ENCODE measurements at regions not wholly inside any gene's neighbourhood (a gene's known extent, or its start where the extent isn't known, plus 50 kb on each side); places are given as distances from the start of the nearest gene placed in this dataset.

DNA sequence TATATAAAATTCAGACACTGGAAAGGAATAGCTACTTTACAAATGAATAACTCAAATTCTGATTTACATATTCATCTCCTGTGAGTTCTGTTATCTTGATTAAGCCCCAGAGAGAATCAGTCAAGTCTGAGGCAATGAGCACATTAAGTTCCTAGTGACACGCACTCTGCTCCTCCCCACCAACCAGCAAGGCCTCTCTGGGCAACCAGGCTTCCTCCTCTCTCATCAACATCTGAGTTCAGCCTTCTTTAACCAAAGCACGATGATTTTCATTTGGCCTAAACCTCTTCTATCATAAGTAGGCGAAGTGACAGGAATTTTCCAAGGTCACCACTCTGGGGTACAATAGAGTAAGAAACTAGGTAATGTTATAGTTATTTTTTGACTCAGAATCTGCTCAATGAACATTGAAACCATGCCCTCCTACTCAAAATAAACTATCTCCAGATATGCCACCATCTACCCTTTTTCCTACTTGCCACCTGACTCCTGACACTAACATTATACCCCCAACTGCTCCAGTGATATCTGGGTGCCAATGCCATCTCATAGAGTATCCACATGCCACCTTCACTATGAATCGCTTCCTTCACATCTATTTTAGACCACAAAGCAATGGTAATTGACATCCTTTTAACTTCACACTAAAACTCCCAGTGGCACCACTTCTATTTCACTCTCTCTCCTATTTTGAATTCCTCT lies 114.8 kb downstream of the FAM76B start:
- no peak for DNase-seq (ENCODE audit: low read depth)
- H3K4me3 ChIP-seq (replicated peaks; ENCODE audit: low read depth, low read length): no peak overlapping the region
- TF ChIP-seq, protein P1, sequence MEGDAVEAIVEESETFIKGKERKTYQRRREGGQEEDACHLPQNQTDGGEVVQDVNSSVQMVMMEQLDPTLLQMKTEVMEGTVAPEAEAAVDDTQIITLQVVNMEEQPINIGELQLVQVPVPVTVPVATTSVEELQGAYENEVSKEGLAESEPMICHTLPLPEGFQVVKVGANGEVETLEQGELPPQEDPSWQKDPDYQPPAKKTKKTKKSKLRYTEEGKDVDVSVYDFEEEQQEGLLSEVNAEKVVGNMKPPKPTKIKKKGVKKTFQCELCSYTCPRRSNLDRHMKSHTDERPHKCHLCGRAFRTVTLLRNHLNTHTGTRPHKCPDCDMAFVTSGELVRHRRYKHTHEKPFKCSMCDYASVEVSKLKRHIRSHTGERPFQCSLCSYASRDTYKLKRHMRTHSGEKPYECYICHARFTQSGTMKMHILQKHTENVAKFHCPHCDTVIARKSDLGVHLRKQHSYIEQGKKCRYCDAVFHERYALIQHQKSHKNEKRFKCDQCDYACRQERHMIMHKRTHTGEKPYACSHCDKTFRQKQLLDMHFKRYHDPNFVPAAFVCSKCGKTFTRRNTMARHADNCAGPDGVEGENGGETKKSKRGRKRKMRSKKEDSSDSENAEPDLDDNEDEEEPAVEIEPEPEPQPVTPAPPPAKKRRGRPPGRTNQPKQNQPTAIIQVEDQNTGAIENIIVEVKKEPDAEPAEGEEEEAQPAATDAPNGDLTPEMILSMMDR (IDR thresholded peaks at IDR 0.05; ENCODE audit: low read length, missing control alignments): no peak

DNA sequence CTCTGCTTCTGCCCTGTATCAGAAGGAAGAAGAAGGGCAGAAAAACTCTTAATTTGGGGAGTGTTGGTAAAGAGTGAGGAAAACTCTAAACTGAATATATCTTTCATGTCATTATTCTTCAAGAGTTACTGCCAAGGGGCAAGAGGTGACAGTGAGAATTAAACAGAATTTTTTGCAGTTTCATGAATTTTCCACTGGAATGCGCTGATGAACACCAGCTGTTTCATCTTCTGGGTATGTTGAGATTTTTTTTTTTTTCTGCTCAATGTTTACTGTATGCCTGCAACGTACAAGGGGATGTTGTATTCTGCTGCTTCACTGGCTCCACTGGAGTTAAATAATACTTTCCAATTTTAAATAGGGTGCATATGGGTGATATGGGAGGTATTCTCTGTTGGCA lies 117.8 kb downstream of the FAM76B start:
- no peak overlapping the region for H3K4me3 ChIP-seq (replicated peaks; ENCODE audit: low read depth, low read length)
- no peak for DNase-seq (ENCODE audit: low read depth)
- TF ChIP-seq, protein P1 (IDR thresholded peaks at IDR 0.05; ENCODE audit: low read length, missing control alignments): no peak

DNA sequence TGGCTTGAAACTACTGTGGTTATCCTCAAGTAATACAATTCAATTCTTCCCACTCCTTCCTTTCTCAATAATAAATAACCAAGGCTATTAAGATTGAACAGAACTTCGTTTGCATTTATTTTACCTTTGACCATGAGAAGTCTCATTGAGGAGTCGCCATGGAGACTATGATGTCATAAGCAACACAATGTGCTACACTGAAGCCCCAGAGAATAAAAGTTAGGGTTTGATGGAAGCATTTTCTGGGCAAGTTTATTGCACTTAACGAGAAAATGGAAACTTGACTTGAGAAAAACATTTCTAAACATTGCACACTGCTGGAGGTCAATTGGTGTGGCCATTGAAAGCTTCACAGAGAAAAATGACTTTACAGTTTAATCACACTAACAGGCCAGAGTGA lies 121.5 kb downstream of the FAM76B start:
- DNase-seq (ENCODE audit: low read depth): no peak
- TF ChIP-seq, protein P1 (IDR thresholded peaks at IDR 0.05; ENCODE audit: low read length, missing control alignments): no peak
- no peak overlapping the region for H3K4me3 ChIP-seq (replicated peaks; ENCODE audit: low read depth, low read length)

DNA sequence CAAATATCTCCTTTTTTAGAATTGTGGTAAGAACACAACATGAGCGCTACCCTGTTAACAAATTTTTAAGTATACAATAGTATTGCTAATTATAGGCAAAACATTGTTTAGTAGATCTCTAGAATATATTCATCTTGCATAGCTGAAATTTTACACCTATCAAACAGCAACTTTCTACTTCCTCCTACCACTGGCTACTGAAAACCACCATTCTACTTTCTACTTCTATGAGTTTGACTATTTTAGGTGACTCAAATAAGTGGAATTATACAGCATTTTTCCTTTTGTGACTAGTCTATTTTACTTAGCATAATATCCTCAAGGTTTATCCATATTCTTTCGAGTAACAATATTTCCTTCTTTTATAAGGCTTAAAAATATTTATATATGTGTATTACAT lies 128.4 kb downstream of the FAM76B start:
- DNase-seq (ENCODE audit: low read depth): no peak
- TF ChIP-seq, protein P1 (IDR thresholded peaks at IDR 0.05; ENCODE audit: low read length, missing control alignments): no peak
- H3K4me3 ChIP-seq (replicated peaks; ENCODE audit: low read depth, low read length): no peak overlapping the region

DNA sequence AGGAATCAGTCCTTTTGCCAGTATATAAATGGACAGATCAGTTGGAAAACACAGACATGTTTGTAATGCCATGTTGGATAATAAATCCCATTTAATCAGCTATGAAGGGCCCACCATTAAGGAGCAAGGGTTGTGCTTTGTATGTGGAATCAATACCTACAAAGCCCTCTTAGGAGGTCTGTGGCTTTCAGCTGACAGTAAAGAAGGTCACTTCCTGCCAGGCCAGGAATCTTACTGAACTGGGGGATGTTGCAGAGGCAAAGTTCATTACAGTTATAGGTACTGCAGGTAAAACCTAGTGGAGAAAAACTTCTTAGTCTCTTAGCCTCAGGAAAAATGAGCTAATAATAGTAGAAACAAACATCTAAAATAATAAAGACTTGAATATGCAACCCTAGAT lies 129.5 kb downstream of the FAM76B start:
- H3K4me3 ChIP-seq (replicated peaks; ENCODE audit: low read depth, low read length): no peak overlapping the region
- TF ChIP-seq, protein P1 (IDR thresholded peaks at IDR 0.05; ENCODE audit: low read length, missing control alignments): no peak
- no peak for DNase-seq (ENCODE audit: low read depth)

DNA sequence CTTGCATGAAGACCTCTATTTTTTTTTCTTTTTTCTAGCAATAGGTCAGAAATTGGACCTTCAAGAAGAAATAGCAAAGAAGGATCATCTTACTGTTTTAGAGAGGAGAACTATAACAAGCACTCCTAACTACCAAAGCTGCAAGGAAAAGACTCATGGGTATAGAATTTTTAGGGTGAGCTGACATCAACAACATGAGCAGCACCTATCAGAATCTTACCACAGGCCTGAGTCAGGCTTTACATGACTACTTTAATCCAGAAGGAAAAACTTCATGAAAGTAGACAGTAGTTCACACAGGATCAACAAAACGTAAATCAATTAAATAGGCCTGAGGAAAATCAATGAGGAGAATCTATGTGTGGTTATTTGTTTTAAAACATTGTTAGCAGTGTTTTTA lies 130.5 kb downstream of the FAM76B start:
- DNase-seq (ENCODE audit: low read depth): no peak
- no peak overlapping the region for H3K4me3 ChIP-seq (replicated peaks; ENCODE audit: low read depth, low read length)
- TF ChIP-seq, protein P1 (IDR thresholded peaks at IDR 0.05; ENCODE audit: low read length, missing control alignments): no peak

DNA sequence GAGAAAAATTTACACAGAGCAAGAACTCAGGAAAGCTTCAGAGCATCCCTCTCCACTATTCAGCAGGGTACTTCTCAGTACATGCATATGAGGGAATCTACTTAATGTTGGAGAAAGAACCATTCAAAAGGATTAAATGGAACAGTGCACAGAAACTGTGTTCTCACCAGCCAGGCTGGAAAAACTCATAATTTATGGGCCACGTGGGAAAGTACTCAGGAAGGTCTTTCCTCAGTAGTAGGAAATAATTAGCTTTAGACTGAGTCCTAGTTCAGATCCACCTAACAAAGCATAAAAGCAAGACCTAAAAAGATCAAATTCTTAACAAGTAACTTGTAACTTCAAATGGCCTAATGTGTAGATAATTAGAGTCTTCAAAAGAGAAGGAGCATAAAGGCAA lies 134.0 kb downstream of the FAM76B start:
- no peak overlapping the region for H3K4me3 ChIP-seq (replicated peaks; ENCODE audit: low read depth, low read length)
- TF ChIP-seq, protein P1 (IDR thresholded peaks at IDR 0.05; ENCODE audit: low read length, missing control alignments): no peak
- no peak for DNase-seq (ENCODE audit: low read depth)

Measured in fibroblast of pulmonary artery (primary cell).